ENCODE measurements at regions not wholly inside any gene's neighbourhood (a gene's known extent, or its start where the extent isn't known, plus 50 kb on each side); places are given as distances from the start of the nearest gene placed in this dataset.

GRCh38 chr6:170190046-170190445 is 100.8 kb downstream of the DLL1 start:
- no peaks in the 10 kb centered on the region for H3K27me3 ChIP-seq (ENCODE audit: control insufficient read depth, insufficient read depth)
- no peaks in the 10 kb centered on the region for H3K9me3 ChIP-seq (ENCODE audit: control insufficient read depth, low read length)
- intact Hi-C loops (cut with DNase I), result no loop called here
- ATAC-seq (no peak), DNase-seq (peak in 1 of 3 donors; percentile 25)
- no peak overlapping the region for H3K4me3 ChIP-seq (ENCODE audit: low read length)
- no peaks in the 10 kb centered on the region for H3K4me1 ChIP-seq (ENCODE audit: control insufficient read depth, insufficient read depth, low read length)
- 87% methylated on average over 5 of the region's 5 CpGs for WGBS
- H3K27ac ChIP-seq (ENCODE audit: low read length), result no peak overlapping the region

DNA sequence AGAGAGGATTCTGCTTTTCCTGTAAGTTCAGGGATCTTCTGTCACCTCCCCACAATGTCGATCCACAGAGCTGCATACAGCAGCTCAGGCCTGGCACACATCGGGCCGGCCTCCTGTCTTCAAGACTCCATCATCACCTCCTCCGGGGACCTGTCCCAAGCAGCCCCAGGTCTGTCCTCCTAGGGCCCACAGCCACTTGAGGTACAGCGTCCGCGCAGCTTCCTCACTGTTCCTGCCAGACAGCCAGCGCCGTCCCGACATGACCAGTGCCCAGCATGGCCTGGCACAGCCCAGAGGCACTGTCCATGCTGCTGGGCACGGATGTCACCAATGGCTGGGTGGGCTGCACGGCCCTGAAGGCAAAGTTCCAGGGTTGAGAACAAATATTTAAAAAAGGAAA is 101.6 kb downstream of the DLL1 start:
- 77% methylated on average over 12 of the region's 12 CpGs for WGBS
- no peak for DNase-seq
- Histone ChIP-seq H3K4me1 (ENCODE audit: control insufficient read depth, insufficient read depth, low read length) (no peaks in the 10 kb centered on the region), H3K4me3 (ENCODE audit: low read length) (no peak overlapping the region), H3K27me3 (ENCODE audit: control insufficient read depth, insufficient read depth) (no peaks in the 10 kb centered on the region), H3K9me3 (ENCODE audit: control insufficient read depth, low read length) (no peaks in the 10 kb centered on the region), H3K27ac (ENCODE audit: low read length) (no peak overlapping the region)
- ATAC-seq, result peak in 1 of 2 donors; percentile 37
- intact Hi-C loops (cut with DNase I), result no loop called here

GRCh38 chr6:170188571-170189001 is 102.3 kb downstream of the DLL1 start:
- H3K27ac ChIP-seq (ENCODE audit: low read length), result no peak overlapping the region
- no peaks in the 10 kb centered on the region for H3K4me1 ChIP-seq (ENCODE audit: control insufficient read depth, insufficient read depth, low read length)
- ATAC-seq (peak in 1 of 2 donors; percentile 39), DNase-seq (peak in 1 of 3 donors; percentile 25)
- H3K27me3 ChIP-seq (ENCODE audit: control insufficient read depth, insufficient read depth), result no peaks in the 10 kb centered on the region
- WGBS, result 64% methylated on average over 6 of the region's 6 CpGs
- intact Hi-C loops (cut with DNase I), result no loop called here
- no peak overlapping the region for H3K4me3 ChIP-seq (ENCODE audit: low read length)
- H3K9me3 ChIP-seq (ENCODE audit: control insufficient read depth, low read length), result no peaks in the 10 kb centered on the region

GRCh38 chr6:170187669-170188566 is 103.0 kb downstream of the DLL1 start:
- ATAC-seq, result no peak

DNA sequence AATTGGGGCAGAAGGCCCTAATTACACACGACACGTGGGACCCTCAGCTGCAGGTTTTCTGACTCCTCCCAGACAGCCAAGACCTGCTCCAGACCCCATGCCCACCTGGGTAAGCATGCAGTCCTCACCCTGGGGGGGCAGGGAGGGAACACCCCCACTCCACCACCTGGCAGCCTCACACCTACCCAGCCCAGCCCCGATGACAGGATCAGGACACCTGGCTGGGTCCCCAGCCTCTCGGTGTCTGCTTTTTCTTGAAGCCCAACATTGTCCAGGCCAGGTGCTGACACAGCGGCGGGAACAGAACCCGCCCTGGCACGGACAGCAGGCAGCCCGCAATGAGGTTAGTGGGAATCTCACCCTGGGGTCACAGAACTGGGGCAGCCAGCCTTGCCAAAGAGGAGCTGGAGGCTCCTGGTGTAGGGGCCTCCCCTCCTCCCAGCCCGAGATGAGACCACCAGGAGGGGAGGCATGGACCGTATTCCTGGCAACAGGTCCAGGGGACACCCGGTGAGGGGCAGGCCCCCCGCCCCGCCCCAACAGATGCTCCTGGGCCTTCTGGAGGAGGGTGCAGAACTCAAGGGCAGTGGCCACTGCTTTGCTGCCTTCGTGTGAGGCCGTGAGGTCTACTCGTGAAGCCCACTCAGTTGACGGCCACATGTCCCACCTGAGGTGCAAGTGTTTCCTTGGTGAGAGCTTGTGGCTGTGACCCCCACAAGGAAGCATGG is 103.8 kb downstream of the DLL1 start:
- no peak for DNase-seq
- H3K4me1 ChIP-seq (ENCODE audit: control insufficient read depth, insufficient read depth, low read length), result no peaks in the 10 kb centered on the region
- no peak overlapping the region for H3K4me3 ChIP-seq (ENCODE audit: low read length)
- H3K27me3 ChIP-seq (ENCODE audit: control insufficient read depth, insufficient read depth), result no peaks in the 10 kb centered on the region
- no peaks in the 10 kb centered on the region for H3K9me3 ChIP-seq (ENCODE audit: control insufficient read depth, low read length)
- H3K27ac ChIP-seq (ENCODE audit: low read length), result no peak overlapping the region
- 87% methylated on average over 18 of the region's 18 CpGs for WGBS
- intact Hi-C loops (cut with DNase I), result no loop called here
- peak in 1 of 2 donors; percentile 12 for ATAC-seq

More at GRCh38 chr6:170187669-170188566, 103.0 kb downstream of the DLL1 start:
- Histone ChIP-seq H3K9me3 (ENCODE audit: control insufficient read depth, low read length) (no peaks in the 10 kb centered on the region), H3K27me3 (ENCODE audit: control insufficient read depth, insufficient read depth) (no peaks in the 10 kb centered on the region), H3K4me1 (ENCODE audit: control insufficient read depth, insufficient read depth, low read length) (no peaks in the 10 kb centered on the region), H3K27ac (ENCODE audit: low read length) (no peak overlapping the region), H3K4me3 (ENCODE audit: low read length) (no peak overlapping the region)
- WGBS, result 87% methylated on average over 28 of the region's 28 CpGs
- intact Hi-C loops (cut with DNase I), result no loop called here
- DNase-seq, result no peak

DNA sequence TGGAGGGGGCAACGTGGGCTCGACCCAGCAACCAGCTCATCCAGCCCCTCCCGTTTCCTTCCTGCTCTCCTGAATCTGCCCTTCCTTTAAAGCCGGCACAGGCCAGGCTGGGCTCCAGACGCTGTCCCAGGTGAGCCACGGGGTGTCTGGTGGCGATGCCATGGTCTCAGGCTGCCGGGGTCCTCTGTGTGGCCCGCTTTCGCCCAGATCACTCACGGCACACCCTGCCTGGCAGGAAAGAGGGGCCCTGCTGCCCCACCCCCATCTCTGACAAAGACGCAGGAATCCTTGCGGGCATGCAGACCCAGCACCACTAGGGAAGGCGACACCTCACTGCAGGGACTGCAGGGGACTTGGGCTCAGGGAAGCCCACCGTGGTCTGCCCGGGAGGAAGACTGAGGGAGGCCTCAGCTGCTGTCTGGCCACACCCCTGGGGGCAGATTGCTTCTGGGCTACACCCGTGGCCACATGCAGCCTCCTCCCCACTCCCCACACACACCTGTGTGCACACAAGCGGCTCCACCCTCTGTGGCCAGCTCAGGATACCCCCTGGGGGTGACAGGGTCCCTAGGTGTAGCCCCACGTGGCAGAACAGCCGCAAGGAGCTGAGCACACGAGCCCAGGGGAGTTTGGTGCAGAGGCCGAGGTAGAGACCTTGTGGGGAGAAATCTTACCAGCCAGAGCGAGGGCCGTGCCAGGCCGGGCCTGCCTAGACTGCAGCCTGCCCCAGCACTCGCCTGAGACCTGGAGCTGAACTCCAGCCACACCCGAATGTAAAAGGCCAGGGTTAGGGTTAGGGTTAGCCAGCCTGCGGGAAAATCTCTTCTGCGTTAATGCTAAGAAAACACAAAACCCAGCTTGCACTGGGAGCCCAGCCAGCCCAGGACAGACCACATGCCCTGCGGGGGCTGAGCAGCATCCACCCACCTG is 104.6 kb downstream of the DLL1 start:
- Histone ChIP-seq H3K27ac (ENCODE audit: low read length) (no peak overlapping the region), H3K4me3 (ENCODE audit: low read length) (no peak overlapping the region), H3K27me3 (ENCODE audit: control insufficient read depth, insufficient read depth) (no peaks in the 10 kb centered on the region), H3K9me3 (ENCODE audit: control insufficient read depth, low read length) (no peaks in the 10 kb centered on the region), H3K4me1 (ENCODE audit: control insufficient read depth, insufficient read depth, low read length) (no peaks in the 10 kb centered on the region)
- peak in 1 of 2 donors; percentile 49 for ATAC-seq
- DNase-seq, result peak in 1 of 3 donors; percentile 46
- WGBS, result 78% methylated on average over 30 of the region's 30 CpGs
- intact Hi-C loops (cut with DNase I), result no loop called here

- no peak overlapping the region for H3K27ac ChIP-seq (ENCODE audit: low read length)
- no peaks in the 10 kb centered on the region for H3K9me3 ChIP-seq (ENCODE audit: control insufficient read depth, low read length)
- H3K27me3 ChIP-seq (ENCODE audit: control insufficient read depth, insufficient read depth), result no peaks in the 10 kb centered on the region
- WGBS, result 94% methylated on average over 29 of the region's 29 CpGs
- peak in 1 of 3 donors; percentile 34 for DNase-seq
- intact Hi-C loops (cut with DNase I), result no loop called here
- no peaks in the 10 kb centered on the region for H3K4me1 ChIP-seq (ENCODE audit: control insufficient read depth, insufficient read depth, low read length)
- ATAC-seq, result no peak
- no peak overlapping the region for H3K4me3 ChIP-seq (ENCODE audit: low read length)
Observed at GRCh38 chr6:170185175-170185978, 105.5 kb downstream of the DLL1 start.

DNA sequence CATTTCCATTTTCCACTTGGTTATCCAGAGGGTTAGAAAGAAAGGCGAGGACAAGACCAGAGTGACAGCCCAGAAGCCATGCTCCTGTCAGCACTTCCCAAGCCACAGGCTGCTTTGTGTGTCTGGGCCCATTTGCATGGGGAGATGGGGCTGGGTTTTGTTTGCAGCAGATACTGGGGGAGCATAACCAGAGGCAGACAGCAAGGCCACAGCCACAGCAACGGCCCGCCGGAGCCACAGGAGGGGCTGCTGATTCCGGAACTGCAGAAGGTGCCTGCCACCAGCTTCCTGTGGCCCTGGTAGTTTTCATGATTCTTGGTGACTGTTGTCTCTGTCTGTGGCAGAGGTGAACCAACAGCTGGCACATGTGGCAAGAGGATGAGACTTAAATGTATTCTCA is 106.6 kb downstream of the DLL1 start:
- Histone ChIP-seq H3K4me1 (ENCODE audit: control insufficient read depth, insufficient read depth, low read length) (no peaks in the 10 kb centered on the region), H3K9me3 (ENCODE audit: control insufficient read depth, low read length) (no peaks in the 10 kb centered on the region), H3K27ac (ENCODE audit: low read length) (no peak overlapping the region), H3K4me3 (ENCODE audit: low read length) (no peak overlapping the region), H3K27me3 (ENCODE audit: control insufficient read depth, insufficient read depth) (no peaks in the 10 kb centered on the region)
- no peak for ATAC-seq
- intact Hi-C loops (cut with DNase I), result no loop called here
- 79% methylated on average over 5 of the region's 5 CpGs for WGBS
- no peak for DNase-seq

GRCh38 chr6:170183521-170183920 is 107.4 kb downstream of the DLL1 start:
- no peak overlapping the region for H3K27ac ChIP-seq (ENCODE audit: low read length)
- ATAC-seq (no peak), DNase-seq (no peak)
- intact Hi-C loops (cut with DNase I), result no loop called here
- no peaks in the 10 kb centered on the region for H3K4me1 ChIP-seq (ENCODE audit: control insufficient read depth, insufficient read depth, low read length)
- H3K4me3 ChIP-seq (ENCODE audit: low read length), result no peak overlapping the region
- no peaks in the 10 kb centered on the region for H3K9me3 ChIP-seq (ENCODE audit: control insufficient read depth, low read length)
- H3K27me3 ChIP-seq (ENCODE audit: control insufficient read depth, insufficient read depth), result no peaks in the 10 kb centered on the region

DNA sequence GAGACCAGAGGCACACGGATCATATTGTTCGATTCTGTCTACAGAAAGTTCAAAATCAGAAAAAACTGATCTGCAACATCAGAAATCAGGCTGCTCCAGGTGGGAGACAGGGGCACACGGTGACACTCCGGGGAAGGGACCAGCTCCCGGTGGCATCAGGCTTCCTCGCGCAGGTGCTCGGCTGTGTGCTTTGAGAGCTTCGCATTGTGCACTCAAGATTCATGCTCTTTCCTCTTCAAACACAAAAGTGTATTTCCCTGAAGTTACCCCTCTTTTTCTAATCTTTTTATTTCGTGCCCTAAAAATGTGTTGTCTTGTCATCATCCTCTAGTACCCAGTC is 108.1 kb downstream of the DLL1 start:
- Histone ChIP-seq H3K9me3 (ENCODE audit: control insufficient read depth, low read length) (no peaks in the 10 kb centered on the region), H3K4me1 (ENCODE audit: control insufficient read depth, insufficient read depth, low read length) (no peaks in the 10 kb centered on the region), H3K27ac (ENCODE audit: low read length) (no peak overlapping the region), H3K4me3 (ENCODE audit: low read length) (no peak overlapping the region), H3K27me3 (ENCODE audit: control insufficient read depth, insufficient read depth) (no peaks in the 10 kb centered on the region)
- DNase-seq (no peak), ATAC-seq (no peak)
- 86% methylated on average over 10 of the region's 10 CpGs for whole genome bisulfite sequencing
- intact Hi-C loops (cut with DNase I), result no loop called here

All from right cardiac atrium (tissue), 5 donors.